ENCODE measurements at regions not wholly inside any gene's neighbourhood (a gene's known extent, or its start where the extent isn't known, plus 50 kb on each side); places are given as distances from the start of the nearest gene placed in this dataset.

DNA sequence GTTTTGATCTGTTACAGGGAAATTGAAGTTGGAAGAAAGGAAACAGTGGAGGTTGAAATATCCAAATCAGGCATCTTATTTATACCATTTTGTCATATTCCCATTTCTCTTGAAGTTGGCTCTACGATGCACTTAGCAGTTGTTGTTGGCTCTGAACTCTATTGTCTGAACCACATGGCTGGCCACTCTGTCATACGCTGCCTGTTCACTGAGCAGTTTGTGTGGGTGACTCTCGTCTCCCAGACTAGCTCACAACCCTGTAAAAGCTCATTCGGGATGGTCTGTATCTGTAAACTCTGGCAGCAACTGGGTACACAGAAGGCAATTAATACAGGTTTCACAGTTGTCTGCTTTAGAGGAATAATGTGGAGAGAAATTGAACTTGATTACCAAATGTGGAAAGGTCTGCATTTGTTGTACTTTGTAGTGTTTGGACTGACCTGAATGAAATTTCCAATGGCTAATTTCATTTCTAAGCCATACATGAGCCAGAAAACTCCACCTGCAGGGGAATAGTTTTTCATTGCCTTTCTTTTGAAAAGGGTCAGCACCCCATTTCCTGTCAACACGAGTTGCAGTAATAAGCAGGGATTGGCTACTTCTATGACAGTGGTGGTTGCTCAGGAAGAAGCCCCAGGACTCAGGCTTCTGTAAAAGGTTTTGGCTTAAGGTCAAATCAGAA lies 378.2 kb downstream of the OSR1 start (continued):
- TF ChIP-seq, protein P1, sequence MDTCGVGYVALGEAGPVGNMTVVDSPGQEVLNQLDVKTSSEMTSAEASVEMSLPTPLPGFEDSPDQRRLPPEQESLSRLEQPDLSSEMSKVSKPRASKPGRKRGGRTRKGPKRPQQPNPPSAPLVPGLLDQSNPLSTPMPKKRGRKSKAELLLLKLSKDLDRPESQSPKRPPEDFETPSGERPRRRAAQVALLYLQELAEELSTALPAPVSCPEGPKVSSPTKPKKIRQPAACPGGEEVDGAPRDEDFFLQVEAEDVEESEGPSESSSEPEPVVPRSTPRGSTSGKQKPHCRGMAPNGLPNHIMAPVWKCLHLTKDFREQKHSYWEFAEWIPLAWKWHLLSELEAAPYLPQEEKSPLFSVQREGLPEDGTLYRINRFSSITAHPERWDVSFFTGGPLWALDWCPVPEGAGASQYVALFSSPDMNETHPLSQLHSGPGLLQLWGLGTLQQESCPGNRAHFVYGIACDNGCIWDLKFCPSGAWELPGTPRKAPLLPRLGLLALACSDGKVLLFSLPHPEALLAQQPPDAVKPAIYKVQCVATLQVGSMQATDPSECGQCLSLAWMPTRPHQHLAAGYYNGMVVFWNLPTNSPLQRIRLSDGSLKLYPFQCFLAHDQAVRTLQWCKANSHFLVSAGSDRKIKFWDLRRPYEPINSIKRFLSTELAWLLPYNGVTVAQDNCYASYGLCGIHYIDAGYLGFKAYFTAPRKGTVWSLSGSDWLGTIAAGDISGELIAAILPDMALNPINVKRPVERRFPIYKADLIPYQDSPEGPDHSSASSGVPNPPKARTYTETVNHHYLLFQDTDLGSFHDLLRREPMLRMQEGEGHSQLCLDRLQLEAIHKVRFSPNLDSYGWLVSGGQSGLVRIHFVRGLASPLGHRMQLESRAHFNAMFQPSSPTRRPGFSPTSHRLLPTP (IDR thresholded peaks at IDR 0.05; ENCODE audit: borderline replicate concordance, extremely low read depth, insufficient read length) = no peak
- TF ChIP-seq FOXM1 (IDR thresholded peaks at IDR 0.05; ENCODE audit: low read depth) = no peak
- TF ChIP-seq FOXM1 (CRISPR knock-in tag; IDR thresholded peaks at IDR 0.05; ENCODE audit: low read depth) = no peak
- no peak for TF ChIP-seq SPI1 (IDR thresholded peaks at IDR 0.05; ENCODE audit: borderline replicate concordance, low read depth, low read length)
- TF ChIP-seq KLF6 (CRISPR knock-in tag; IDR thresholded peaks at IDR 0.05; ENCODE audit: borderline replicate concordance) = no peak
- no peak for TF ChIP-seq DMBX1 (CRISPR knock-in tag; IDR thresholded peaks at IDR 0.05; ENCODE audit: borderline replicate concordance)
- no peak for TF ChIP-seq SRSF1 (IDR thresholded peaks at IDR 0.05; ENCODE audit: low read depth, low read length)

DNA sequence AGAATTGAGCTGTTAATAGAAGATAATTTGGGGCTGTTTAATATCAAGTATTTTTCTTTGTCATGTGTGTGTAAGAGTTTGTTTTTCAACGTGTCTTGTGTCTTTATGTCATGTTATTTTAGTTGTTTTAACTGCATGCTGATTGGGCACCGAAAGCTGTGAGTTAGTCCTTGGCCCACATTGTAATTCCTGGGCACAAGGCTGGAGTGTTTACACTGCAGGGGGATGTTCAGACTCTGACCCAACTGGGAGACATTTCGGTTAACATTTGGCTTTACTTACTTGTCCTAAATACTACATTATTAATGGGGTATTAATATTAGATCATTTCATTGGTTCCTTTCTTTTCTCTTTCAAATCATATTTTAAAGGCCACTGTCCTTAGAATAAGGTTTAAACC lies 381.0 kb downstream of the OSR1 start:
- H3K4me3 ChIP-seq = no peak overlapping the region
- ChIA-PET CTCF (ENCODE audit: low intra/inter-chr PET ratio) (no interaction called here), POLR2A (no interaction called here)
- TF ChIP-seq RHOXF2B (CRISPR knock-in tag; conservative IDR thresholded peaks at IDR 0.05) (no peak), PPARD (CRISPR knock-in tag; IDR thresholded peaks at IDR 0.05) (no peak), IRF1 (CRISPR knock-in tag; IDR thresholded peaks at IDR 0.05; ENCODE audit: borderline replicate concordance) (no peak), ZNF23 (CRISPR knock-in tag; IDR thresholded peaks at IDR 0.05) (no peak), FOXJ2 (tag; IDR thresholded peaks at IDR 0.05) (no peak), NR2F6 (CRISPR knock-in tag; IDR thresholded peaks at IDR 0.05) (no peak), PTBP1 (IDR thresholded peaks at IDR 0.05; ENCODE audit: low read depth, low read length) (no peak), ZNF232 (CRISPR knock-in tag; IDR thresholded peaks at IDR 0.05) (no peak), TEAD1 (CRISPR knock-in tag; IDR thresholded peaks at IDR 0.05) (no peak)
- no peak overlapping the region for H3K4me2 ChIP-seq (ENCODE audit: insufficient read depth, low read length)
- H3K79me2 ChIP-seq (ENCODE audit: control insufficient read depth, insufficient read depth, low read length) = no peaks in the 10 kb centered on the region
- BruUV-seq (replicated peaks) = no TSS peak
- FAIRE-seq = no peak
- in situ Hi-C loops (cut with MboI) (no loop called here), intact Hi-C loops (cut with micrococcal nuclease) (no loop called here)
- H3K9me3 ChIP-seq (replicated peaks; ENCODE audit: control insufficient read depth, insufficient read depth, low read depth, low read length) = no peaks in the 10 kb centered on the region
- H3K27me3 ChIP-seq (ENCODE audit: control insufficient read depth in 2 of 2, insufficient read depth in 2 of 2, low read length in 2 of 2) = no peaks in the 10 kb centered on the region
- ATAC-seq = no peak
- H3K4me1 ChIP-seq (replicated peaks in 1 of 2; ENCODE audit: control insufficient read depth in 2 of 2, insufficient read depth in 2 of 2, low read length in 2 of 2) = no peaks in the 10 kb centered on the region
- no peaks in the 10 kb centered on the region for H3K9me1 ChIP-seq (ENCODE audit: control insufficient read depth, insufficient read depth, low read length)
- H4K20me1 ChIP-seq (replicated peaks; ENCODE audit: control insufficient read depth, insufficient read depth, low read length) = no peaks in the 10 kb centered on the region
- 0% methylated on average over 3 of the region's 3 CpGs for WGBS (ENCODE audit: insufficient coverage, low coverage, missing lambda C conversion rate)
- H3K9ac ChIP-seq (ENCODE audit: insufficient read depth in 1 of 2, low read depth in 2 of 2, low read length in 2 of 2) = no peak overlapping the region
- H3K36me3 ChIP-seq (ENCODE audit: control insufficient read depth, insufficient read depth, low read length) = no peaks in the 10 kb centered on the region
- DNase-seq (ENCODE audit: extremely low read depth in 1 of 4, low spot score in 3 of 4) = no peak
- H2AFZ ChIP-seq (ENCODE audit: low read depth, low read length) = no peak overlapping the region
- H3K27ac ChIP-seq (ENCODE audit: extremely low read depth, low read depth, low read length) = no peak overlapping the region
